Trophoblast cell (in vitro differentiated cells and primary cell): ENCODE measurements at regions not wholly inside any gene's neighbourhood (a gene's known extent, or its start where the extent isn't known, plus 50 kb on each side); places are given as distances from the start of the nearest gene placed in this dataset.
"Not testable (repeated sequence)": the region's sequence is repeated elsewhere in the genome, so short reads cannot be mapped to it uniquely, and the experiment has no call there.

ENCODE experiments used
- DNase-seq, 2 donors: peaks; one replicate each; pipeline ENCODE4 v3.0.0-alpha.2; 2016
- H2AFZ ChIP-seq: 2 replicates; pipeline ENCODE4 v1.6.1; 2013; ENCODE audit warnings: low read length, moderate library complexity, mild to moderate bottlenecking; ENCODE audit not compliant: insufficient read depth, poor library complexity
- H2AK5ac ChIP-seq: 2 replicates; pipeline ENCODE4 v1.6.1; 2013; ENCODE audit warnings: mild to moderate bottlenecking, low read length
- H2BK120ac ChIP-seq: 2 replicates; pipeline ENCODE4 v1.6.1; 2013; ENCODE audit warnings: low read length, mild to moderate bottlenecking, moderate library complexity; ENCODE audit not compliant: insufficient read depth, poor library complexity
- H2BK12ac ChIP-seq: 2 replicates; pipeline ENCODE4 v1.6.1; 2013; ENCODE audit warnings: mild to moderate bottlenecking, low read length, moderate library complexity
- H2BK5ac ChIP-seq: 2 replicates; pipeline ENCODE4 v1.6.1; 2013; ENCODE audit warnings: low read length, low read depth, moderate library complexity, mild to moderate bottlenecking; ENCODE audit not compliant: poor library complexity
- H3K14ac ChIP-seq: 2 replicates; pipeline ENCODE4 v1.6.1; 2013; ENCODE audit warnings: mild to moderate bottlenecking, low read length
- H3K18ac ChIP-seq: 2 replicates; pipeline ENCODE4 v1.6.1; 2013; ENCODE audit warnings: mild to moderate bottlenecking, low read length
- H3K23ac ChIP-seq: 2 replicates; pipeline ENCODE4 v1.6.1; 2013; ENCODE audit warnings: low read length
- H3K27ac ChIP-seq: 2 replicates; pipeline ENCODE4 v1.5.1; 2013; ENCODE audit warnings: low read depth, mild to moderate bottlenecking, inconsistent platforms, low read length, moderate library complexity
- H3K27me3 ChIP-seq: 2 replicates; pipeline ENCODE4 v1.6.1; 2013; ENCODE audit warnings: inconsistent platforms, mild to moderate bottlenecking, low read length, moderate library complexity; ENCODE audit not compliant: insufficient read depth
- H3K36me3 ChIP-seq, 2 experiments: 1 replicate in 1 of 2; 2 replicates in 1 of 2; pipeline ENCODE4 v1.6.1; 2013; ENCODE audit warnings: low read length in 2 of 2, mild to moderate bottlenecking in 2 of 2, moderate library complexity in 1 of 2; ENCODE audit not compliant: insufficient read depth in 2 of 2, control insufficient read depth in 1 of 2
- H3K4ac ChIP-seq: 2 replicates; pipeline ENCODE4 v1.6.1; 2013; ENCODE audit warnings: low read depth, mild to moderate bottlenecking, low read length, moderate library complexity
- H3K4me1 ChIP-seq, 2 experiments: 1 replicate in 1 of 2; 2 replicates in 1 of 2; pipeline ENCODE4 v1.6.1; 2013; ENCODE audit warnings: low read length in 2 of 2, mild to moderate bottlenecking in 2 of 2, moderate library complexity in 1 of 2; ENCODE audit not compliant: insufficient read depth in 2 of 2, control insufficient read depth in 1 of 2
- H3K4me2 ChIP-seq: 2 replicates; pipeline ENCODE4 v1.6.1; 2013; ENCODE audit warnings: inconsistent platforms, mild to moderate bottlenecking, low read length, moderate library complexity
- H3K4me3 ChIP-seq: 2 replicates; pipeline ENCODE4 v1.5.1; 2013; ENCODE audit warnings: mild to moderate bottlenecking, low read depth, low read length, inconsistent platforms
- H3K79me1 ChIP-seq: one replicate; pipeline ENCODE4 v1.6.1; 2013; ENCODE audit warnings: low read length
- H3K79me2 ChIP-seq: 2 replicates; pipeline ENCODE4 v1.6.1; 2013; ENCODE audit warnings: low read length, mild to moderate bottlenecking; ENCODE audit not compliant: control insufficient read depth, insufficient read depth, poor library complexity
- H3K9ac ChIP-seq: 2 replicates; pipeline ENCODE4 v1.6.1; 2013; ENCODE audit warnings: mild to moderate bottlenecking, low read length
- H3K9me3 ChIP-seq: 2 replicates; pipeline ENCODE4 v1.6.1; 2013; ENCODE audit warnings: low read depth, mild to moderate bottlenecking, control low read depth, inconsistent platforms, low read length; ENCODE audit not compliant: insufficient read depth
- H4K12ac ChIP-seq: 2 replicates; pipeline ENCODE4 v1.6.1; 2013; ENCODE audit warnings: low read depth, mild to moderate bottlenecking, low read length, moderate library complexity
- H4K8ac ChIP-seq: 2 replicates; pipeline ENCODE4 v1.6.1; 2013; ENCODE audit warnings: low read depth, mild to moderate bottlenecking, low read length, moderate library complexity
- H4K91ac ChIP-seq: one replicate; pipeline ENCODE4 v1.6.1; 2013; ENCODE audit warnings: low read depth, mild to moderate bottlenecking, low read length, moderate library complexity
- WGBS: extraction: QIAGEN DNeasy Blood & Tissue Kit; methylation state at CpG from one replicate; pipeline ENCODE4 v1.1.7; 2013; ENCODE audit warnings: missing lambda C conversion rate; ENCODE audit not compliant: insufficient read length, insufficient coverage; ENCODE audit errors: extremely low coverage; 5-methylcytosine and 5-hydroxymethylcytosine counted together

DNA sequence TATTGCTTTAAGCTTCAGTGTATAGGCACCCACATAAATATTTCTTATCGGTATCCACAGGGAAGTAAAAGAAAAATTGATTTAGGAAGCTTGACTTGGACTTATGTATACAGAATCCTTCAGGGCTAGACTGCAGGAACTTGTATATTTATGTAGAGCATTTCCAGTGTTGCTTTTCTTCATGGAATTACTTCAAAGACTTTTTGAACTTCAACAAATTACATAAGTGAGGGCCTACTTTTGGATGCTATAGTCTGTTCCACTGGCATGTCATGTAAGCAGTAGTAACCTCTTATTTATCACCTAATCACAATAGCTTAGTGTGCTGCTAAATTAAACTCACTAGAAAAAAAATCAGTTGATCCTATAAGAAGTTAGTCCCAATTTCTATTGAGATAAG, 557.9 kb upstream of the SLITRK6 start:
- no peaks in the 10 kb centered on the region for H3K79me1 ChIP-seq
- H3K4ac ChIP-seq: no peak overlapping the region
- H3K14ac ChIP-seq: no peak overlapping the region
- H2AK5ac ChIP-seq: no peak overlapping the region
- no peak overlapping the region for H4K8ac ChIP-seq
- no peak overlapping the region for H2AFZ ChIP-seq
- no peak overlapping the region for H2BK120ac ChIP-seq
- no peak overlapping the region for H3K4me2 ChIP-seq
- WGBS: no CpG with 5 or more reads among the region's 1 CpG
- H2BK5ac ChIP-seq: no peak overlapping the region
- H3K4me3 ChIP-seq: no peak overlapping the region
- H3K9ac ChIP-seq: no peak overlapping the region
- H4K91ac ChIP-seq: no peak overlapping the region
- H3K4me1 ChIP-seq: no peaks in the 10 kb centered on the region
- no peak overlapping the region for H3K27ac ChIP-seq
- no peak overlapping the region for H3K18ac ChIP-seq
- H3K23ac ChIP-seq: no peak overlapping the region
- H4K12ac ChIP-seq: no peak overlapping the region
- no peaks in the 10 kb centered on the region for H3K79me2 ChIP-seq
- no peaks in the 10 kb centered on the region for H3K9me3 ChIP-seq
- H3K27me3 ChIP-seq: no peaks in the 10 kb centered on the region
- H2BK12ac ChIP-seq: no peak overlapping the region
- DNase-seq: no peak
- H3K36me3 ChIP-seq: no peaks in the 10 kb centered on the region

DNA sequence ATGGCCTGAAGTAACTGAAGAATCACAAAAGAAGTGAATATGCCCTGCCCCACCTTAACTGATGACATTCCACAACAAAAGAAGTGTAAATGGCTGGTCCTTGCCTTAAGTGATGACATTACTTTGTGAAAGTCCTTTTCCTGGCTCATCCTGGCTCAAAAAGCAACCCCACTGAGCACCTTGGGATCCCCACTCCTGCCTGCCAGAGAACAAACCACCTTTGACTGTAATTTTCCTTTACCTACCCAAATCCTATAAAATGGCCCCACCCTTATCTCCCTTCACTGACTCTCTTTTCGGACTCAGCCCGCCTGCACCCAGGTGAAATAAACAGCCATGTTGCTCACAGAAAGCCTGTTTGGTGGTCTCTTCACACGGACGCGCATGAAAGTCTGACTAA, 564.5 kb upstream of the SLITRK6 start:
- H3K4me2 ChIP-seq, H3K4me3 ChIP-seq, H3K4me1 ChIP-seq, H4K12ac ChIP-seq, H3K9me3 ChIP-seq, H3K27me3 ChIP-seq, H4K8ac ChIP-seq, H3K18ac ChIP-seq, H3K4ac ChIP-seq, H3K27ac ChIP-seq, H3K79me1 ChIP-seq, H3K23ac ChIP-seq, H2BK5ac ChIP-seq, H3K14ac ChIP-seq, H3K79me2 ChIP-seq, H2AK5ac ChIP-seq, H3K36me3 ChIP-seq, H2BK12ac ChIP-seq, H3K9ac ChIP-seq, DNase-seq, H2BK120ac ChIP-seq, H4K91ac ChIP-seq, H2AFZ ChIP-seq: not testable (repeated sequence)
- no CpG with 5 or more reads among the region's 5 CpGs for whole genome bisulfite sequencing

DNA sequence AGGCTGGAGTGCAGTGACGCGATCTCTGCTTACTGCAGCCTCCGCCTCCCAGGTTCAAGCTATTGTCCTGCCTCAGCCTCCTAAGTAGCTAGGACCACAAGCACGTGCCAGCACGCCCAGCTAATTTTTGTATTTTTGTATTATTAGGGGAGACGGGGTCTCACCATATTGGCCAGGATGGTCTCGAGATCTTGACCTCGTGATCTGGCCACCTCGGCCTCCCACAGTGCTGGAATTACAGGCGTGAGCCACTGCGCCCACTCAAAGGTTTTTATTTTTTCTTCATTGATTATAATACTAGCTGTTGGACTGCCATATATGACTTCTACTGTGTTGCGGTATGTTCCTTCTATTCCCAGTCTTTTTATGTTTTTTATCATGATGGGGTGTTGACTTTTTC, 569.7 kb upstream of the SLITRK6 start:
- no peaks in the 10 kb centered on the region for H3K9me3 ChIP-seq
- H4K91ac ChIP-seq: no peak overlapping the region
- H3K79me1 ChIP-seq: no peaks in the 10 kb centered on the region
- H3K36me3 ChIP-seq: no peaks in the 10 kb centered on the region
- no peaks in the 10 kb centered on the region for H3K4me1 ChIP-seq
- H3K27ac ChIP-seq: no peak overlapping the region
- no peak overlapping the region for H3K4me2 ChIP-seq
- no peak overlapping the region for H3K14ac ChIP-seq
- no peak overlapping the region for H2BK5ac ChIP-seq
- H3K18ac ChIP-seq: no peak overlapping the region
- WGBS: no CpG with 5 or more reads among the region's 12 CpGs
- H2AK5ac ChIP-seq: no peak overlapping the region
- H2BK12ac ChIP-seq: no peak overlapping the region
- no peak overlapping the region for H2AFZ ChIP-seq
- no peak overlapping the region for H3K4ac ChIP-seq
- DNase-seq: no peak
- no peak overlapping the region for H3K23ac ChIP-seq
- H3K9ac ChIP-seq: no peak overlapping the region
- no peaks in the 10 kb centered on the region for H3K79me2 ChIP-seq
- H4K8ac ChIP-seq: no peak overlapping the region
- no peak overlapping the region for H4K12ac ChIP-seq
- no peaks in the 10 kb centered on the region for H3K27me3 ChIP-seq
- H3K4me3 ChIP-seq: no peak overlapping the region
- no peak overlapping the region for H2BK120ac ChIP-seq

DNA sequence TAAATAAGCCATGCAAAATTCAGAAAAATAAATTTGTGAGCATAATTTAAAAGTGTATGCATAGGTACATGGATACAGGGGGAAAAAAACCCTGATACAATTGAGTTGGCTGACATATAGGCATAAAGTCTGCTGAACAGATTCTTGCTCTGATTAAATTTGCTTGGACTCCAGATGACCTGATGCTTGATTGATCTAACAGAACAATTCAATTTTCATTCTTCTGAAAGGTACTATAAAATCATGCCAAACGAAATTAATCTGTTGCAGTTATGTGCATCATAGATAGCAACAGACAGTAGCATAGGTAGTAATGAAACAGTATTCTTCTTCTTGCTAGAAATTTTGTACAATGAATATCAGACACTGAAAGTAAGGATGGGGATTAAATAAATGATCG, 578.2 kb upstream of the SLITRK6 start:
- H3K27me3 ChIP-seq: no peaks in the 10 kb centered on the region
- no peaks in the 10 kb centered on the region for H3K4me1 ChIP-seq
- no peak overlapping the region for H3K4ac ChIP-seq

More for the DNA sequence above, 578.2 kb upstream of the SLITRK6 start:
- Histone ChIP-seq H3K9me3 (no peaks in the 10 kb centered on the region), H4K8ac (no peak overlapping the region), H3K36me3 (no peaks in the 10 kb centered on the region), H2AFZ (no peak overlapping the region), H4K12ac (no peak overlapping the region), H3K4me3 (no peak overlapping the region), H4K91ac (no peak overlapping the region), H2BK120ac (no peak overlapping the region), H3K14ac (no peak overlapping the region), H2BK12ac (no peak overlapping the region), H3K79me1 (no peaks in the 10 kb centered on the region), H3K18ac (no peak overlapping the region), H3K9ac (no peak overlapping the region), H2BK5ac (no peak overlapping the region), H3K27ac (no peak overlapping the region), H3K79me2 (no peaks in the 10 kb centered on the region), H3K23ac (no peak overlapping the region), H3K4me2 (no peak overlapping the region), H2AK5ac (no peak overlapping the region)
- DNase-seq: no peak
- WGBS: no CpG with 5 or more reads among the region's 2 CpGs
